WTC11 (cell line): ENCODE measurements at regions not wholly inside any gene's neighbourhood (a gene's known extent, or its start where the extent isn't known, plus 50 kb on each side); places are given as distances from the start of the nearest gene placed in this dataset.

Experiments used
- CTCF ChIP-seq: fragments of 200-600 bp; IDR thresholded peaks from 2 replicates; pipeline ENCODE4 v1.8.0; 2022; ENCODE audit warnings: antibody characterized with exemption
- MAX ChIP-seq: sonication (generic); formaldehyde crosslinking; IDR thresholded peaks from 2 replicates; pipeline ENCODE4 v1.8.0; 2022; ENCODE audit warnings: mild to moderate bottlenecking, missing genetic modification reagents
- TCF7 ChIP-seq: sonication (generic); formaldehyde crosslinking; IDR thresholded peaks from 2 replicates; pipeline ENCODE4 v1.8.0; 2022; ENCODE audit warnings: mild to moderate bottlenecking, low read depth, missing genetic modification reagents, moderate library complexity
- ZNF232 ChIP-seq: sonication (generic); formaldehyde crosslinking; IDR thresholded peaks from 2 replicates; pipeline ENCODE4 v1.8.0; 2022; ENCODE audit warnings: mild to moderate bottlenecking, missing genetic modification reagents

GRCh38 chr14:54344445-54344844, 52.4 kb upstream of the CDKN3 start:
- no peak for TF ChIP-seq TCF7 (CRISPR knock-in tag)
- TF ChIP-seq MAX (CRISPR knock-in tag), result no peak
- TF ChIP-seq CTCF, result no peak
- TF ChIP-seq ZNF232 (CRISPR knock-in tag), result no peak
